IMR-90 (cell line): ENCODE measurements at regions not wholly inside any gene's neighbourhood (a gene's known extent, or its start where the extent isn't known, plus 50 kb on each side); places are given as distances from the start of the nearest gene placed in this dataset.

Experiments used
- ATAC-seq: fragments of 200-7000 bp; cut with Tn5 transposase; 2 replicates; pipeline ENCODE4 v1.9.1; 2020; ENCODE audit warnings: low read depth, mild to moderate bottlenecking, moderate library complexity
- BruUV-seq: library from RNA; stranded (reverse); fragments of 400-500 nt; replicated peaks from 2 replicates; lab custom pipeline; 2021; lab: Mats Ljungman, UMichigan
- CTCF ChIA-PET: fragments of 300-600 bp; formaldehyde crosslinking; extraction: SDS; loops from one replicate; lab custom pipeline; 2021; ENCODE audit warnings: antibody characterized with exemption; lab: Yijun Ruan, JAX
- POLR2A ChIA-PET: fragments of 300-600 bp; sonication (Branson Sonifier 250); formaldehyde crosslinking; loops from one replicate; lab custom pipeline; 2022; ENCODE audit warnings: antibody characterized with exemption; ENCODE audit not compliant: unreplicated experiment; lab: Charles Lee
- DNase-seq: peaks from one replicate; pipeline ENCODE4 v3.0.0; 2013
- H2AFZ ChIP-seq: replicated peaks from 2 replicates; pipeline ENCODE3; 2013; ENCODE audit warnings: low read length, mild to moderate bottlenecking; ENCODE audit not compliant: poor library complexity
- H2AK5ac ChIP-seq: 2 replicates; pipeline ENCODE4 v1.6.1; 2013; ENCODE audit warnings: low read depth, low read length, inconsistent platforms
- H2AK9ac ChIP-seq: replicated peaks from 2 replicates; pipeline ENCODE3; 2013; ENCODE audit warnings: mild to moderate bottlenecking, low read depth, low read length, moderate library complexity; ENCODE audit not compliant: poor library complexity
- H2BK120ac ChIP-seq: 2 replicates; pipeline ENCODE4 v1.6.1; 2013; ENCODE audit warnings: low read depth, low read length, inconsistent platforms
- H2BK15ac ChIP-seq: 3 replicates; pipeline ENCODE4 v1.6.1; 2013; ENCODE audit warnings: low read depth, low read length, inconsistent platforms
- H2BK20ac ChIP-seq: 2 replicates; pipeline ENCODE4 v1.6.1; 2013; ENCODE audit warnings: low read depth, mild to moderate bottlenecking, inconsistent platforms, low read length, moderate library complexity
- H2BK5ac ChIP-seq: 2 replicates; pipeline ENCODE4 v1.6.1; 2013; ENCODE audit warnings: mild to moderate bottlenecking, low read depth, low read length, inconsistent platforms; ENCODE audit not compliant: poor library complexity, severe bottlenecking
- H3K14ac ChIP-seq: replicated peaks from 2 replicates; pipeline ENCODE4 v1.6.1; 2013; ENCODE audit warnings: low read depth, low read length, inconsistent platforms
- H3K18ac ChIP-seq: 2 replicates; pipeline ENCODE4 v1.6.1; 2013; ENCODE audit warnings: low read depth, low read length, control low read depth
- H3K23ac ChIP-seq: 2 replicates; pipeline ENCODE4 v1.6.1; 2013; ENCODE audit warnings: low read depth, low read length, inconsistent platforms
- H3K27ac ChIP-seq: 2 replicates; pipeline ENCODE4 v1.5.1; 2013; ENCODE audit warnings: mild to moderate bottlenecking, control low read depth, low read length; ENCODE audit not compliant: insufficient read depth
- H3K27me3 ChIP-seq: 2 replicates; pipeline ENCODE4 v1.6.1; 2013; ENCODE audit warnings: low read length; ENCODE audit not compliant: control insufficient read depth, insufficient read depth
- H3K36me3 ChIP-seq: 2 replicates; pipeline ENCODE4 v1.6.1; 2013; ENCODE audit warnings: low read length, mixed read lengths; ENCODE audit not compliant: control insufficient read depth, insufficient read depth
- H3K4ac ChIP-seq: 2 replicates; pipeline ENCODE4 v1.6.1; 2013; ENCODE audit warnings: low read depth, low read length, inconsistent platforms
- H3K4me1 ChIP-seq: 2 replicates; pipeline ENCODE4 v1.6.1; 2013; ENCODE audit warnings: low read length, mixed read lengths; ENCODE audit not compliant: control insufficient read depth, insufficient read depth
- H3K4me2 ChIP-seq: 2 replicates; pipeline ENCODE4 v1.6.1; 2013; ENCODE audit warnings: low read depth, mild to moderate bottlenecking, control low read depth, low read length, moderate library complexity
- H3K4me3 ChIP-seq: 2 replicates; pipeline ENCODE4 v1.5.1; 2013; ENCODE audit warnings: low read depth, mild to moderate bottlenecking, control low read depth, low read length, moderate library complexity; ENCODE audit not compliant: insufficient read depth
- H3K56ac ChIP-seq: 2 replicates; pipeline ENCODE4 v1.6.1; 2013; ENCODE audit warnings: low read length, inconsistent platforms; ENCODE audit not compliant: insufficient read depth; ENCODE audit errors: extremely low read depth
- H3K79me1 ChIP-seq, 2 experiments: 2 replicates each; pipeline ENCODE4 v1.6.1; 2013; ENCODE audit warnings: low read length in 2 of 2, inconsistent platforms in 1 of 2, low read depth in 1 of 2
- H3K9ac ChIP-seq: 2 replicates; pipeline ENCODE4 v1.6.1; 2013; ENCODE audit warnings: low read depth, low read length, control low read depth
- H3K9me1 ChIP-seq: 2 replicates; pipeline ENCODE4 v1.6.1; 2013; ENCODE audit warnings: low read length, inconsistent platforms; ENCODE audit not compliant: insufficient read depth
- H3K9me3 ChIP-seq: 2 replicates; pipeline ENCODE4 v1.6.1; 2013; ENCODE audit warnings: low read length; ENCODE audit not compliant: control insufficient read depth, insufficient read depth
- H4K20me1 ChIP-seq: 2 replicates; pipeline ENCODE4 v1.6.1; 2013; ENCODE audit warnings: low read length, inconsistent platforms; ENCODE audit not compliant: insufficient read depth
- H4K5ac ChIP-seq: 2 replicates; pipeline ENCODE4 v1.6.1; 2013; ENCODE audit warnings: mild to moderate bottlenecking, low read depth, low read length, control low read depth
- H4K8ac ChIP-seq, 2 experiments: 2 replicates each; pipeline ENCODE4 v1.6.1; 2013; ENCODE audit warnings: low read depth in 2 of 2, low read length in 2 of 2, control low read depth in 1 of 2, inconsistent platforms in 1 of 2
- H4K91ac ChIP-seq: 2 replicates; pipeline ENCODE4 v1.6.1; 2013; ENCODE audit warnings: low read depth, low read length, inconsistent platforms; ENCODE audit not compliant: insufficient read depth
- CEBPB ChIP-seq: IDR thresholded peaks from 2 replicates; pipeline ENCODE4 v1.6.1; 2012; ENCODE audit warnings: low read depth, low read length, improper control_type of control experiment
- FOS ChIP-seq: fragments of 150-350 bp; IDR thresholded peaks from 2 replicates; pipeline ENCODE4 v1.6.1; 2016; ENCODE audit warnings: low read depth, low read length
- MAFK ChIP-seq: IDR thresholded peaks from 2 replicates; pipeline ENCODE4 v1.6.1; 2012; ENCODE audit warnings: low read depth, low read length, improper control_type of control experiment
- MAZ ChIP-seq: IDR thresholded peaks from 2 replicates; pipeline ENCODE4 v1.6.1; 2012; ENCODE audit warnings: low read depth, mild to moderate bottlenecking, low read length, improper control_type of control experiment, moderate library complexity, borderline replicate concordance
- NFE2L2 ChIP-seq: fragments of 150-350 bp; IDR thresholded peaks from 2 replicates; pipeline ENCODE4 v1.6.1; 2016; ENCODE audit warnings: low read depth, mild to moderate bottlenecking, low read length
- RAD21 ChIP-seq: IDR thresholded peaks from 2 replicates; pipeline ENCODE4 v1.6.1; 2012; ENCODE audit warnings: low read length, improper control_type of control experiment
- RCOR1 ChIP-seq: IDR thresholded peaks from 2 replicates; pipeline ENCODE4 v1.6.1; 2012; ENCODE audit warnings: mild to moderate bottlenecking, low read length, improper control_type of control experiment; ENCODE audit not compliant: insufficient replicate concordance
- RFX5 ChIP-seq: IDR thresholded peaks from 2 replicates; pipeline ENCODE4 v1.8.0; 2012; ENCODE audit warnings: low read depth, mild to moderate bottlenecking, low read length, moderate library complexity
- SMC3 ChIP-seq: fragments of 150-350 bp; IDR thresholded peaks from 2 replicates; pipeline ENCODE4 v1.6.1; 2016; ENCODE audit warnings: low read depth, mild to moderate bottlenecking, antibody characterized with exemption, low read length, moderate library complexity
- WGBS, 2 experiments: methylation state at CpG; one replicate each; pipeline versions ENCODE4 v1.1.5 to v1.1.7; 2013; ENCODE audit warnings: missing lambda C conversion rate in 2 of 2; ENCODE audit not compliant: insufficient read length in 1 of 2; ENCODE audit errors: extremely low coverage in 2 of 2; 5-methylcytosine and 5-hydroxymethylcytosine counted together
- dilution Hi-C: fragments of 300-500 bp; cut with HindIII; formaldehyde crosslinking; loops from one replicate; pipeline ENCODE4 v1.14.3; 2018; ENCODE audit warnings: low sequenced_read_pairs; ENCODE audit not compliant: unreplicated experiment
- in situ Hi-C: fragments of 300-500 bp; cut with MboI; formaldehyde crosslinking; loops from 3 replicates; pipeline ENCODE4 v1.14.3; 2019; ENCODE audit warnings: low sequenced_read_pairs, inconsistent platforms, mixed read lengths
- intact Hi-C: fragments of 100-400 bp; cut with micrococcal nuclease; formaldehyde crosslinking; loops from 2 replicates; pipeline ENCODE4 v1.10.0; 2022
- TF ChIP-seq, protein P1 (sequence below): fragments of 150-350 bp; IDR thresholded peaks from 2 replicates; pipeline ENCODE4 v1.6.1; 2017; ENCODE audit warnings: mild to moderate bottlenecking, antibody characterized with exemption, low read length, low read depth
- TF ChIP-seq, protein P2 (sequence below): conservative IDR thresholded peaks from 2 replicates; pipeline ENCODE4 v1.5.1; 2012; ENCODE audit warnings: mild to moderate bottlenecking, low read depth, low read length, improper control_type of control experiment
- TF ChIP-seq, protein P3 (sequence below): fragments of 150-350 bp; IDR thresholded peaks from 2 replicates; pipeline ENCODE4 v1.6.1; 2016; ENCODE audit warnings: low read depth, mild to moderate bottlenecking, low read length, moderate library complexity, borderline replicate concordance

DNA sequence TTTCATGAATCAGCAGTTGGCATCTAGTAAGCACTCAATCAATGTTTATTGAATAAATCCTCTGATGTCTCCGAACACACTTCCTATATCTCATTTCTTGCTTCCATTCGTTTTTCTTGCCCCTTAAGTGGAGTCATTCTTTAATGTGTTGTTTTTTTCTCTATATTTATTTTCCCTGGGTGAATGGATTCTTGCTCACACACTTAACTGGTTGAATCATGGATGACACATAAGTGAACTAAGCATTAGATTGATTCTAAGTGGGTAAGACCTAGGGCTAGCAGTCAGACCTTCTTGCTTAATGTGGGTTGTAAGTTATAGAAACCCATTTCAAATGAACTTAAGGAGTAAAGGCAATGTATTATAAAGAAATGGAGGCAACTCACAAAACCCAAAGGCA lies 111.1 kb downstream of the RTL3 start:
- peak; percentile 26 for DNase-seq
- H3K9me1 ChIP-seq = no peaks in the 10 kb centered on the region
- H3K14ac ChIP-seq = no peak overlapping the region
- H3K18ac ChIP-seq = no peak overlapping the region
- H2BK15ac ChIP-seq = no peak overlapping the region
- no peak overlapping the region for H3K56ac ChIP-seq
- no peak overlapping the region for H2AFZ ChIP-seq
- intact Hi-C loops (no loop called here), in situ Hi-C loops (no loop called here), dilution Hi-C loops (no loop called here)
- H2AK5ac ChIP-seq = no peak overlapping the region
- no peaks in the 10 kb centered on the region for H3K27me3 ChIP-seq
- CTCF ChIA-PET = no interaction called here
- no peaks in the 10 kb centered on the region for H4K20me1 ChIP-seq
- H2BK120ac ChIP-seq = no peak overlapping the region
- no peak overlapping the region for H4K8ac ChIP-seq
- no peaks in the 10 kb centered on the region; the same call in 1 of the 2 replicates for H3K9me3 ChIP-seq
- H4K5ac ChIP-seq = no peak overlapping the region
- no peak overlapping the region for H3K23ac ChIP-seq
- H2BK5ac ChIP-seq = no peak overlapping the region
- no peaks in the 10 kb centered on the region for H3K36me3 ChIP-seq
- no peak overlapping the region for H4K91ac ChIP-seq
- no peak overlapping the region for H3K4ac ChIP-seq
- no peak overlapping the region for H3K4me3 ChIP-seq
- no peak overlapping the region for H2BK20ac ChIP-seq
- no peaks in the 10 kb centered on the region for H3K79me1 ChIP-seq
- no peak overlapping the region for H3K4me2 ChIP-seq
- POLR2A ChIA-PET = no interaction called here
- WGBS, 2 experiments = no CpG with 5 or more reads among the region's 2 CpGs
- no peak overlapping the region for H2AK9ac ChIP-seq
- H3K9ac ChIP-seq = no peak overlapping the region
- H3K4me1 ChIP-seq = no peaks in the 10 kb centered on the region
- no TSS peak for BruUV-seq
- no peak for TF ChIP-seq RAD21
- no peak for TF ChIP-seq MAFK
- no peak for TF ChIP-seq FOS
- no peak for TF ChIP-seq MAZ
- no peak for TF ChIP-seq RCOR1
- no peak for TF ChIP-seq SMC3
- TF ChIP-seq, protein P1, sequence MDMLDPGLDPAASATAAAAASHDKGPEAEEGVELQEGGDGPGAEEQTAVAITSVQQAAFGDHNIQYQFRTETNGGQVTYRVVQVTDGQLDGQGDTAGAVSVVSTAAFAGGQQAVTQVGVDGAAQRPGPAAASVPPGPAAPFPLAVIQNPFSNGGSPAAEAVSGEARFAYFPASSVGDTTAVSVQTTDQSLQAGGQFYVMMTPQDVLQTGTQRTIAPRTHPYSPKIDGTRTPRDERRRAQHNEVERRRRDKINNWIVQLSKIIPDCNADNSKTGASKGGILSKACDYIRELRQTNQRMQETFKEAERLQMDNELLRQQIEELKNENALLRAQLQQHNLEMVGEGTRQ = no peak
- TF ChIP-seq RFX5 = no peak
- TF ChIP-seq, protein P2, sequence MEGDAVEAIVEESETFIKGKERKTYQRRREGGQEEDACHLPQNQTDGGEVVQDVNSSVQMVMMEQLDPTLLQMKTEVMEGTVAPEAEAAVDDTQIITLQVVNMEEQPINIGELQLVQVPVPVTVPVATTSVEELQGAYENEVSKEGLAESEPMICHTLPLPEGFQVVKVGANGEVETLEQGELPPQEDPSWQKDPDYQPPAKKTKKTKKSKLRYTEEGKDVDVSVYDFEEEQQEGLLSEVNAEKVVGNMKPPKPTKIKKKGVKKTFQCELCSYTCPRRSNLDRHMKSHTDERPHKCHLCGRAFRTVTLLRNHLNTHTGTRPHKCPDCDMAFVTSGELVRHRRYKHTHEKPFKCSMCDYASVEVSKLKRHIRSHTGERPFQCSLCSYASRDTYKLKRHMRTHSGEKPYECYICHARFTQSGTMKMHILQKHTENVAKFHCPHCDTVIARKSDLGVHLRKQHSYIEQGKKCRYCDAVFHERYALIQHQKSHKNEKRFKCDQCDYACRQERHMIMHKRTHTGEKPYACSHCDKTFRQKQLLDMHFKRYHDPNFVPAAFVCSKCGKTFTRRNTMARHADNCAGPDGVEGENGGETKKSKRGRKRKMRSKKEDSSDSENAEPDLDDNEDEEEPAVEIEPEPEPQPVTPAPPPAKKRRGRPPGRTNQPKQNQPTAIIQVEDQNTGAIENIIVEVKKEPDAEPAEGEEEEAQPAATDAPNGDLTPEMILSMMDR = no peak
- no peak for TF ChIP-seq NFE2L2
- TF ChIP-seq CEBPB = no peak
- TF ChIP-seq, protein P3, sequence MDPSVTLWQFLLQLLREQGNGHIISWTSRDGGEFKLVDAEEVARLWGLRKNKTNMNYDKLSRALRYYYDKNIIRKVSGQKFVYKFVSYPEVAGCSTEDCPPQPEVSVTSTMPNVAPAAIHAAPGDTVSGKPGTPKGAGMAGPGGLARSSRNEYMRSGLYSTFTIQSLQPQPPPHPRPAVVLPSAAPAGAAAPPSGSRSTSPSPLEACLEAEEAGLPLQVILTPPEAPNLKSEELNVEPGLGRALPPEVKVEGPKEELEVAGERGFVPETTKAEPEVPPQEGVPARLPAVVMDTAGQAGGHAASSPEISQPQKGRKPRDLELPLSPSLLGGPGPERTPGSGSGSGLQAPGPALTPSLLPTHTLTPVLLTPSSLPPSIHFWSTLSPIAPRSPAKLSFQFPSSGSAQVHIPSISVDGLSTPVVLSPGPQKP = no peak
- H3K27ac ChIP-seq = no peak overlapping the region
- ATAC-seq = no peak
